ENCODE measurements at regions not wholly inside any gene's neighbourhood (a gene's known extent, or its start where the extent isn't known, plus 50 kb on each side); places are given as distances from the start of the nearest gene placed in this dataset.

GRCh38 chr4:137993232-137993631 lies 248.9 kb downstream of the SLC7A11 start:
- 84 to 96% methylated on average over 1 of the region's 1 CpG for WGBS, 2 donors
- Histone ChIP-seq H3K27me3 (no peaks in the 10 kb centered on the region), H3K27ac (no peak overlapping the region), H3K4me3 (no peak overlapping the region), H3K4me1 (no peaks in the 10 kb centered on the region), H3K36me3 (no peaks in the 10 kb centered on the region), H3K9me3 (no peaks in the 10 kb centered on the region)
- ATAC-seq (ENCODE audit: low FRiP score in 2 of 2) (no peak), DNase-seq (no peak)
- TF ChIP-seq POLR2AphosphoS5 (IDR thresholded peaks at IDR 0.05) = no peak
- TF ChIP-seq EP300 (IDR thresholded peaks at IDR 0.05) = no peak
- TF ChIP-seq POLR2A (IDR thresholded peaks at IDR 0.05) = no peak
- no peak for TF ChIP-seq CTCF (IDR thresholded peaks at IDR 0.05)

GRCh38 chr4:137981277-137981676 lies 260.9 kb downstream of the SLC7A11 start:
- Histone ChIP-seq H3K27me3 (no peaks in the 10 kb centered on the region), H3K27ac (no peak overlapping the region), H3K4me3 (no peak overlapping the region), H3K36me3 (no peaks in the 10 kb centered on the region), H3K9me3 (no peaks in the 10 kb centered on the region), H3K4me1 (no peaks in the 10 kb centered on the region)
- no peak for TF ChIP-seq POLR2A (IDR thresholded peaks at IDR 0.05)
- TF ChIP-seq EP300 (IDR thresholded peaks at IDR 0.05) = no peak
- no peak for TF ChIP-seq POLR2AphosphoS5 (IDR thresholded peaks at IDR 0.05)
- TF ChIP-seq CTCF (IDR thresholded peaks at IDR 0.05) = no peak
- 86 to 95% methylated on average over 3 of the region's 3 CpGs for WGBS, 2 donors
- DNase-seq = no peak
- no peak for ATAC-seq (ENCODE audit: low FRiP score in 2 of 2)

- H3K27ac ChIP-seq = no peak overlapping the region
Observed at GRCh38 chr4:137980641-137981040, 261.5 kb downstream of the SLC7A11 start.

GRCh38 chr4:137979938-137980337 lies 262.2 kb downstream of the SLC7A11 start:
- H3K9me3 ChIP-seq = no peaks in the 10 kb centered on the region
- no peaks in the 10 kb centered on the region for H3K27me3 ChIP-seq
- TF ChIP-seq CTCF (IDR thresholded peaks at IDR 0.05) = no peak
- TF ChIP-seq EP300 (IDR thresholded peaks at IDR 0.05) = no peak
- TF ChIP-seq POLR2A (IDR thresholded peaks at IDR 0.05) = no peak

More at GRCh38 chr4:137980641-137981040, 261.5 kb downstream of the SLC7A11 start:
- H3K4me1 ChIP-seq = no peaks in the 10 kb centered on the region
- WGBS, 2 donors = 64% methylated on average over 2 of the region's 2 CpGs
- no peak overlapping the region for H3K4me3 ChIP-seq
- no peaks in the 10 kb centered on the region for H3K27me3 ChIP-seq
- DNase-seq (no peak), ATAC-seq (ENCODE audit: low FRiP score in 2 of 2) (no peak)
- no peaks in the 10 kb centered on the region for H3K9me3 ChIP-seq
- no peaks in the 10 kb centered on the region for H3K36me3 ChIP-seq
- no peak for TF ChIP-seq POLR2A (IDR thresholded peaks at IDR 0.05)
- TF ChIP-seq CTCF (IDR thresholded peaks at IDR 0.05) = no peak
- no peak for TF ChIP-seq EP300 (IDR thresholded peaks at IDR 0.05)
- TF ChIP-seq POLR2AphosphoS5 (IDR thresholded peaks at IDR 0.05) = no peak

GRCh38 chr4:137968956-137969678 lies 273.0 kb downstream of the SLC7A11 start:
- TF ChIP-seq POLR2A (IDR thresholded peaks at IDR 0.05) = no peak
- no peak for TF ChIP-seq EP300 (IDR thresholded peaks at IDR 0.05)
- TF ChIP-seq POLR2AphosphoS5 (IDR thresholded peaks at IDR 0.05) = no peak
- no peak for TF ChIP-seq CTCF (IDR thresholded peaks at IDR 0.05)
- no peaks in the 10 kb centered on the region for H3K36me3 ChIP-seq
- DNase-seq = no peak
- no peak overlapping the region for H3K4me3 ChIP-seq
- H3K27me3 ChIP-seq = no peaks in the 10 kb centered on the region
- ATAC-seq (ENCODE audit: low FRiP score in 2 of 2) = no peak
- WGBS, 2 donors = 65 to 70% methylated on average over 3 of the region's 3 CpGs
- no peak overlapping the region for H3K27ac ChIP-seq
- H3K9me3 ChIP-seq = no peaks in the 10 kb centered on the region
- H3K4me1 ChIP-seq = no peaks in the 10 kb centered on the region

More at GRCh38 chr4:137979938-137980337, 262.2 kb downstream of the SLC7A11 start:
- H3K36me3 ChIP-seq = no peaks in the 10 kb centered on the region
- H3K4me1 ChIP-seq = no peaks in the 10 kb centered on the region
- H3K4me3 ChIP-seq = no peak overlapping the region
- WGBS, 2 donors = 91 to 95% methylated on average over 1 of the region's 1 CpG
- H3K27ac ChIP-seq = no peak overlapping the region
- no peak for DNase-seq
- ATAC-seq (ENCODE audit: low FRiP score in 2 of 2) = no peak

Data from upper lobe of left lung (tissue), 6 donors.